B cell (primary cell): ENCODE measurements at regions not wholly inside any gene's neighbourhood (a gene's known extent, or its start where the extent isn't known, plus 50 kb on each side); places are given as distances from the start of the nearest gene placed in this dataset.

Experiments used
- ATAC-seq: fragments of 200-7000 bp; cut with Tn5 transposase; one replicate; pipeline ENCODE4 v1.10.0; 2021; ENCODE audit warnings: low read depth, mild to moderate bottlenecking, moderate number of reproducible peaks, moderate library complexity
- CTCF ChIA-PET: fragments of 350-600 bp; sonication (Branson Sonifier 250); formaldehyde crosslinking; loops from one replicate; lab custom pipeline; 2021; ENCODE audit warnings: antibody characterized with exemption, inconsistent platforms; lab: Charles Lee
- POLR2A ChIA-PET: fragments of 350-600 bp; sonication (Branson Sonifier 250); formaldehyde crosslinking; loops from one replicate; lab custom pipeline; 2021; ENCODE audit warnings: antibody characterized with exemption; lab: Charles Lee
- DNase-seq: peaks from one replicate; pipeline ENCODE4 v3.0.0; 2013
- H2AFZ ChIP-seq: 2 replicates; pipeline ENCODE4 v1.6.1; 2012; ENCODE audit warnings: mild to moderate bottlenecking, low read depth, low read length; ENCODE audit not compliant: insufficient read depth, poor library complexity, severe bottlenecking
- H3K27ac ChIP-seq, 2 donors: 1 replicate in 1 of 2; 2 replicates in 1 of 2; pipeline ENCODE4 v1.5.1; 2012 to 2013; ENCODE audit warnings: low read length in 2 of 2, mild to moderate bottlenecking in 2 of 2, moderate library complexity in 1 of 2
- H3K27me3 ChIP-seq, 4 experiments: fragments of 200-600 bp in 1 of 4; sonication (generic) in 1 of 4; replicated peaks in 1 of 4; 1 replicate in 2 of 4; 2 replicates in 2 of 4; pipeline versions ENCODE4 v1.6.1 to v1.7.0; 2013 to 2016; ENCODE audit warnings: low read length in 3 of 4, mild to moderate bottlenecking in 2 of 4, mixed read lengths in 1 of 4, moderate library complexity in 1 of 4; ENCODE audit not compliant: insufficient read depth in 4 of 4, control insufficient read depth in 3 of 4; ENCODE audit errors: control extremely low read depth in 1 of 4
- H3K36me3 ChIP-seq, 2 experiments: replicated peaks in 1 of 2; 1 replicate in 1 of 2; 2 replicates in 1 of 2; pipeline versions ENCODE4 v1.6.1 to v1.7.1; 2013; ENCODE audit warnings: low read length in 1 of 2; ENCODE audit not compliant: insufficient read depth in 2 of 2, control insufficient read depth in 1 of 2; ENCODE audit errors: control extremely low read depth in 1 of 2, extremely low read depth in 1 of 2
- H3K4me1 ChIP-seq, 2 donors: fragments of 200-600 bp in 1 of 2; sonication (generic) in 1 of 2; 1 replicate in 1 of 2; 2 replicates in 1 of 2; pipeline versions ENCODE4 v1.5.1 to v1.6.1; 2013 to 2017; ENCODE audit warnings: low read length in 2 of 2; ENCODE audit not compliant: control insufficient read depth in 2 of 2, insufficient read depth in 2 of 2
- H3K4me2 ChIP-seq: replicated peaks from 2 replicates; pipeline ENCODE3; 2012; ENCODE audit warnings: mild to moderate bottlenecking, low read depth, low read length; ENCODE audit not compliant: poor library complexity, severe bottlenecking
- H3K4me3 ChIP-seq, 5 experiments: fragments of 200-600 bp in 1 of 5; sonication (generic) in 1 of 5; 1 replicate in 3 of 5; 2 replicates in 2 of 5; pipeline versions ENCODE4 v1.5.1 to v1.7.0; 2011 to 2016; ENCODE audit warnings: low read length in 4 of 5, mild to moderate bottlenecking in 4 of 5, low read depth in 2 of 5, control low read depth in 1 of 5, moderate library complexity in 1 of 5; ENCODE audit not compliant: insufficient read depth in 1 of 5; ENCODE audit errors: control extremely low read depth in 1 of 5, extremely low read depth in 1 of 5
- H3K79me2 ChIP-seq: fragments of 200-600 bp; sonication (generic); one replicate; pipeline ENCODE4 v1.6.0; 2016; ENCODE audit warnings: low read length; ENCODE audit not compliant: control insufficient read depth, insufficient read depth
- H3K9ac ChIP-seq: fragments of 200-600 bp; sonication (generic); 2 replicates; pipeline ENCODE4 v1.6.1; 2017; ENCODE audit warnings: mild to moderate bottlenecking, low read length, moderate library complexity
- H3K9me3 ChIP-seq, 3 donors: one replicate each; pipeline versions ENCODE4 v1.6.1 to v1.7.1; 2013; ENCODE audit warnings: low read length in 2 of 3; ENCODE audit not compliant: control insufficient read depth in 2 of 3, insufficient read depth in 1 of 3; ENCODE audit errors: control extremely low read depth in 1 of 3
- H4K20me1 ChIP-seq: 2 replicates; pipeline ENCODE4 v1.6.0; 2012; ENCODE audit warnings: mild to moderate bottlenecking, low read length; ENCODE audit not compliant: insufficient read depth, control insufficient read depth, poor library complexity, severe bottlenecking
- H3K27ac Mint-ChIP-seq: one replicate; pipeline ENCODE4 v1.8.0; 2021; ENCODE audit warnings: mixed read lengths
- H3K27me3 Mint-ChIP-seq: one replicate; pipeline ENCODE4 v1.8.0; 2021; ENCODE audit warnings: mixed read lengths
- H3K4me1 Mint-ChIP-seq: one replicate; pipeline ENCODE4 v1.8.0; 2021; ENCODE audit warnings: mixed read lengths
- H3K4me3 Mint-ChIP-seq: one replicate; pipeline ENCODE4 v1.8.0; 2021; ENCODE audit warnings: mixed read lengths
- H3K9me3 Mint-ChIP-seq: one replicate; pipeline ENCODE4 v1.8.0; 2022; ENCODE audit warnings: mixed read lengths; ENCODE audit not compliant: insufficient read depth
- EZH2 ChIP-seq: IDR thresholded peaks from 2 replicates; pipeline ENCODE4 v1.6.1; 2012; ENCODE audit warnings: borderline replicate concordance, low read depth, mild to moderate bottlenecking, moderate library complexity, low read length; ENCODE audit not compliant: insufficient read depth, poor library complexity, severe bottlenecking
- WGBS: methylation state at CpG from one replicate; pipeline ENCODE4 v1.1.5; 2013; ENCODE audit warnings: missing lambda C conversion rate; ENCODE audit not compliant: insufficient coverage; 5-methylcytosine and 5-hydroxymethylcytosine counted together
- intact Hi-C: fragments of 100-400 bp; cut with micrococcal nuclease; formaldehyde crosslinking; loops from one replicate; pipeline ENCODE4 v1.10.0; 2022
- TF ChIP-seq, protein P1 (sequence below): fragments of 200-600 bp; IDR thresholded peaks from one replicate; pipeline ENCODE4 v1.8.0; 2022; ENCODE audit warnings: antibody characterized with exemption, mild to moderate bottlenecking

- ATAC-seq: no peak
- H3K4me2 ChIP-seq: peak overlapping the region; percentile 98
- intact Hi-C loops: loop anchor here (1.0 to 10.0 kb wide), 2 partner anchors 186 to 631 kb away; partner anchors contain the start of gene ZEB1
- peaks cover 8 to 13% of the 10 kb centered on the region in 2 donors for H3K4me1 ChIP-seq
- ChIA-PET CTCF (interaction anchor here (0.6 to 1.3 kb wide), 2 partner anchors 12 to 102 kb away, joined by 3 to 5 read pairs; partner anchors contain the start of gene ZNF438), POLR2A (interaction anchor here (0.6 to 1.2 kb wide), 3 partner anchors 102 to 1246 kb away, joined by 4 to 6 read pairs (median 5); partner anchors contain the start of genes ZEB1 and ZNF438)
- no peaks in the 10 kb centered on the region for H3K36me3 ChIP-seq
- Mint-ChIP-seq H3K9me3 (no peaks in the 10 kb centered on the region), H3K4me3 (peak overlapping the region; percentile 88), H3K27ac (peak overlapping the region; percentile 63), H3K27me3 (no peaks in the 10 kb centered on the region), H3K4me1 (peaks cover 24% of the 10 kb centered on the region)
- TF ChIP-seq, protein P1, sequence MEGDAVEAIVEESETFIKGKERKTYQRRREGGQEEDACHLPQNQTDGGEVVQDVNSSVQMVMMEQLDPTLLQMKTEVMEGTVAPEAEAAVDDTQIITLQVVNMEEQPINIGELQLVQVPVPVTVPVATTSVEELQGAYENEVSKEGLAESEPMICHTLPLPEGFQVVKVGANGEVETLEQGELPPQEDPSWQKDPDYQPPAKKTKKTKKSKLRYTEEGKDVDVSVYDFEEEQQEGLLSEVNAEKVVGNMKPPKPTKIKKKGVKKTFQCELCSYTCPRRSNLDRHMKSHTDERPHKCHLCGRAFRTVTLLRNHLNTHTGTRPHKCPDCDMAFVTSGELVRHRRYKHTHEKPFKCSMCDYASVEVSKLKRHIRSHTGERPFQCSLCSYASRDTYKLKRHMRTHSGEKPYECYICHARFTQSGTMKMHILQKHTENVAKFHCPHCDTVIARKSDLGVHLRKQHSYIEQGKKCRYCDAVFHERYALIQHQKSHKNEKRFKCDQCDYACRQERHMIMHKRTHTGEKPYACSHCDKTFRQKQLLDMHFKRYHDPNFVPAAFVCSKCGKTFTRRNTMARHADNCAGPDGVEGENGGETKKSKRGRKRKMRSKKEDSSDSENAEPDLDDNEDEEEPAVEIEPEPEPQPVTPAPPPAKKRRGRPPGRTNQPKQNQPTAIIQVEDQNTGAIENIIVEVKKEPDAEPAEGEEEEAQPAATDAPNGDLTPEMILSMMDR: no peak
- no peak for TF ChIP-seq EZH2
- peak overlapping the region; percentile 75 for H3K9ac ChIP-seq
- H3K79me2 ChIP-seq: no peaks in the 10 kb centered on the region
- peak overlapping the region; percentile 94 for H2AFZ ChIP-seq
- H3K27ac ChIP-seq: no peak overlapping the region
- H3K4me3 ChIP-seq: peak overlapping the region in 4 of 5 experiments; percentile 54 to 91 (median 78)
- H4K20me1 ChIP-seq: no peaks in the 10 kb centered on the region
- DNase-seq: no peak
- H3K9me3 ChIP-seq: no peaks in the 10 kb centered on the region
- 31% methylated on average over 13 of the region's 17 CpGs for whole genome bisulfite sequencing
- no peaks in the 10 kb centered on the region for H3K27me3 ChIP-seq
Measured at GRCh38 chr10:31133251-31133791, 101.7 kb upstream of the ZNF438 start.

GRCh38 chr10:31133792-31134310 lies 102.2 kb upstream of the ZNF438 start:
- intact Hi-C loops: loop anchor here (1.0 to 10.0 kb wide), 3 partner anchors 102 to 631 kb away; partner anchors contain the start of gene ZEB1

More at GRCh38 chr10:31133792-31134310, 102.2 kb upstream of the ZNF438 start:
- Histone ChIP-seq H4K20me1 (no peaks in the 10 kb centered on the region), H3K36me3 (no peaks in the 10 kb centered on the region), H3K4me2 (peak overlapping the region; percentile 98), H3K79me2 (no peaks in the 10 kb centered on the region), H3K4me3 (peak overlapping the region; percentile 24 to 91 (median 75)), H3K27ac (peak overlapping the region; percentile 26 to 64), H2AFZ (peak overlapping the region; percentile 94), H3K27me3 (no peaks in the 10 kb centered on the region), H3K4me1 (peaks cover 8 to 13% of the 10 kb centered on the region in 2 donors), H3K9me3 (no peaks in the 10 kb centered on the region), H3K9ac (peak overlapping the region; percentile 75)
- Mint-ChIP-seq H3K9me3 (no peaks in the 10 kb centered on the region), H3K27ac (peak overlapping the region; percentile 63), H3K4me1 (peaks cover 24% of the 10 kb centered on the region), H3K27me3 (no peaks in the 10 kb centered on the region), H3K4me3 (peak overlapping the region; percentile 88)
- ChIA-PET POLR2A (interaction anchor here (0.6 to 1.2 kb wide), 3 partner anchors 102 to 1245 kb away, joined by 4 to 6 read pairs (median 5); partner anchors contain the start of genes ZEB1 and ZNF438), CTCF (interaction anchor here (0.6 kb wide), 1 partner anchor 13 kb away, joined by 5 read pairs; no protein-coding TSS in a partner anchor)
- 0% methylated on average over 20 of the region's 37 CpGs for WGBS
- peak; percentile 84 for DNase-seq
- TF ChIP-seq, protein P1: no peak
- ATAC-seq: peak; percentile 79
